Kidney tubule cell (primary cell): ENCODE measurements at regions not wholly inside any gene's neighbourhood (a gene's known extent, or its start where the extent isn't known, plus 50 kb on each side); places are given as distances from the start of the nearest gene placed in this dataset.
A peak's percentile ranks its signal among the peaks of the same experiment; 100 is the strongest.

ENCODE experiments used
- DNase-seq: peaks from one replicate; pipeline ENCODE4 v3.0.0-alpha.2; 2018; ENCODE audit warnings: low spot score

DNA sequence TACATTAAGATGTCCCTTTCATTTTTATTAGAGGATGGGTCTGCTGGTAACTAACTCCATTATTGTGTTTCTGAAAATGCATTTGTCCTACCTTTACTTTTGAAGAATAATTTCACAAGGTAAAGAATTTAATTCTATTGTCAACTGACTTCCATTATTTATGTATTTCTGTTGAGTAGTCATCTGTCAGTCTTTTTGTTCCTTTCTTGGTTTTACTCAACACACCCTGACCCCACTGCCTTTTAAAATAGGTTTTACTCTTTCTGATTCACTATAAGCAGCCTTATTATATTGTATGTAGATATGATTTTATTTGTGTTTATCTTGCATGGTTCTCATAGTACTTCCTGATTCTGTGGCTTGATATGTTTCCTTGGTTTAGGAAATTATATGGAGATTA is 237.5 kb downstream of the TGFB2 start:
- no peak for DNase-seq

DNA sequence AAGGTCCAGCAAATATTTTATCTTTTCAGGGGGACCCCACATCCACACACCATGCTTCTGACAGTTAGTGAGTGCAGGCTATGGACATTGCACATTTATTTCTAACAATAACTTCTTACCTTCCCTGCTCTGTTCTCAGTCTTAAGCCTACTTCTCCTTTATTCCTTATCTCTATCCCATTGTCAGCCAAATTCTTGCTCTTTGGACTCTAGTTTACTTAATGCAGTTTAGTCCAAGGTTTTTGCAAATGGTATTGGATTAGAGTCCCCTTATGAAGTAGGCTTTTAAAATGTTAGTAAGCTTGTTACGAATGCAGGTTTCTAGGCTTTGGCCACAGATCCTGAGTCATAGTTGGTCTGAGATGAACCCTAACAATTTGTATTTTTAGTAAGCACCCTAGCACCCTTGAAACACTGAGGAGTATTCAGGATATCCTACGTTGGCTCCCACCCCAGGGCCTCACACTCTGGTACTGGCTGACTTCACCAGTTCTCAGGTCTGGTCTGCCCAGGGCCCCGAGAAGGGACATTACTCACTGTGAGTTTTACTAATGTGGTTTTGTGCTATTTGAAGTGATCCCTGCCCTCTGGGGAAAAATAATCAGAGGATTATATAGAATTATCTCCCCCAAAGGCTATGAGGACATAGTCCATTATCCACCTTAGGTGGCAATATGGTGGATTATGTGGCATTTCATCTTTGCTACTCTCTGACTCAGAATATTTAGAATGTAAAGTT is 239.5 kb downstream of the TGFB2 start:
- DNase-seq = peak; percentile 60

GRCh38 chr1:218585511-218586184 is 240.5 kb downstream of the TGFB2 start:
- peak; percentile 49 for DNase-seq

- no peak for DNase-seq
Observed at GRCh38 chr1:218587900-218588299, 242.8 kb downstream of the TGFB2 start.

DNA sequence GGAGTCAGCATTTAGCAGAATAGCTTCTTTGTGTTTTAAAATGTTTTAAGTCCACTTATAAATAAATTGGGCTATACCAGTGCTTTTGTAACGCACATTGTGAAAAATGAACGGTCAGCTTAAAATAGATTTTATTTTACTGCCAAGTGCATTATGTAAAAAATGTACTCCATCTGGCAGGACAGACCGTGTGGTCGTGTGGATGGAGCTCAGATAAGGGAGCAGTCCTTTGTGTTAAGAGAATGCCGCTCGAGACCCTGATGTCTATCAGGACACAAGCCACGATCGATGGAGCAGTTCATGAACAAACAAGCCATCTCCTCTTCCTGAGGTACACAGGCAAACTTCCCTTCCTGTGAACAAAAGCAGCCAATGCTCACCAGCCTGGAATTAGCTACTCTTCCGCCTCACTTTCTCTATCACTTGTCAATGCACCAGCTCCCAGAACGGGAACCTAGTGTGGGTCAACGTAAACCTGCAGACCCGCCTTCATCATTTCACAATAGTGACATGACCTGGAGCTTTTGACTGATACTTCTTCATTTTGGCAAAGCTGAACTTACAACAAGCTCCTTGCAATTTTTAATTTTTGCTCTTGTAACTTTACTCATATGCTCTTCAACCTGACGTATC is 243.5 kb downstream of the TGFB2 start:
- DNase-seq = no peak

DNA sequence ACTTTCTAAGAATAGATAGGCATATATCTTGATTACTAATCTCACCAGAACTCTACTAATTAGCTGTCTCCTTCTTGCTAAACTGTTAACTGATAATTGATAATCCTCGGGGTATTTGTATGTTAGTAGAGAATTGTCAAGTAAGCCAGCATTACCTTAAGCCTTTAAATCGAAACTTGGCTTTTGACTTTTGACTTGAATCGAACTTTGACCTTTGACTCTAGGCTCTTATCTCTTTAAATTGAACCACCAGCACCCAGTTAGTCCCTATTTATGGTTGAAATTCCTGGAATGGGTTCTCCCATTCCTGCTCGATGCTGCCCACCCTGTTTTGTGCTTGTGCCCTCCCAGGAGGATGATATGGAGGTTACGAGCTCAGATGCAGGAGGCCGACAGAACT is 244.4 kb downstream of the TGFB2 start:
- no peak for DNase-seq

- DNase-seq = peak; percentile 24
Observed at GRCh38 chr1:218591966-218592365, 246.8 kb downstream of the TGFB2 start.

GRCh38 chr1:218592688-218593087 is 247.6 kb downstream of the TGFB2 start:
- DNase-seq = peak; percentile 35

GRCh38 chr1:218600968-218601367 is 255.8 kb downstream of the TGFB2 start:
- no peak for DNase-seq

DNA sequence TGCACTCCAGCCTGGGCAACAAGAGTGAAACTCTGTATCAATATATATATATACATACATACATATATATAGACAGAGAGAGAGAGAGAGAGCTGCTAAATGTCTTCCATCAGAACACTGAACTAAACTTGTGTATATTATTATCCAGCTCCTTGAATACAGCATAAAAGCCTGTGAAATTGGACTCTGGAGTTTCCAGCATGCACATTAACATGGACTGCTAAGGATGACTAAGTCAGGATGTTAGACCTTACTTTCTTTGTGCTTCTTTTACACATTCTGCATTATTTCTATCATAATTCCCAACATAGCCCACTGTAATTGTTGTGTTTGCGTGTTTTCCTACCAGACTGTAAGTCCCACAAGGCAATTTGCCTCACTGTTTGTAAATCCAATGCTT is 259.1 kb downstream of the TGFB2 start:
- no peak for DNase-seq

GRCh38 chr1:218611916-218612585 is 266.9 kb downstream of the TGFB2 start:
- peak; percentile 52 for DNase-seq

- DNase-seq = no peak
Observed at GRCh38 chr1:218613105-218613504, 268.0 kb downstream of the TGFB2 start.

GRCh38 chr1:218614031-218614430 is 268.9 kb downstream of the TGFB2 start:
- no peak for DNase-seq

GRCh38 chr1:218616681-218617080 is 271.5 kb downstream of the TGFB2 start:
- no peak for DNase-seq

DNA sequence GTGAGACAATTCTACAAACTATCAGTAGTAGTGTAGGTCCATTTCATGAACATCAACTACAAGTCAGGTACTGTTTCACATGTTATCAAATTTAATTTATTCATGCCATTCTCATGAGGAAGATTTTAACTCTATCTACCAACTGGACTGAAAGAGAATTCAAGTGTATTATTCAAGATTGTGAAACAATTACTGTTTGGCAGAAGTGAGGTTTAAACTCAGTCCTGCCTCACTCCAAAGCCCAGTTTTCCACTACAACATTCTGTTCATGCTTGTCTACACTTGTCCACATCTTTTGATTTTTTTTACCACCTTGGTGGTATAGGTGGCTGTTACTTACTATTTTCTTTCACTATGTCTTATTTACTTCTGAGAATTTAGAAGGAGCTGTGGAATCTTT is 272.9 kb downstream of the TGFB2 start:
- no peak for DNase-seq

- DNase-seq = no peak
Observed at GRCh38 chr1:218620956-218621355, 275.8 kb downstream of the TGFB2 start.

DNA sequence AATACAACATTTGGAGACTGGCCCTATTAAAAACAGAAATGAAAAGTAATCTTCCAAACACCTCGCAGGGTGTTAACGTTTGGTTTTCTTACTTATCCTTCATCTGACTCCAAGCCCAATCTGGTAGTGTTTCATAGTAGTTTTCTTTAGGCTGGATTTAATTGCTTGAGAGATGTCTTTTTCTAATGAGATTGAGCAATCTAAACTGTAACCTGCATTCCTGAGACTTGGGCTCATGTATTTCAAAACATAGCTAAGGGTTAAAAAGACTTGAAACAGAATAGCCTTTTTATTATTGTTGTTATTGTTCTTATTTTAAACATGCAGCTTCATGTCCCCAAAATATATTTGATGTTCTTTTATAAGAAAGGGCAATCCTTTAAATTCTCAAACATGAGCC is 278.9 kb downstream of the TGFB2 start:
- DNase-seq = no peak

- no peak for DNase-seq
Observed at GRCh38 chr1:218625393-218625792, 280.3 kb downstream of the TGFB2 start.

DNA sequence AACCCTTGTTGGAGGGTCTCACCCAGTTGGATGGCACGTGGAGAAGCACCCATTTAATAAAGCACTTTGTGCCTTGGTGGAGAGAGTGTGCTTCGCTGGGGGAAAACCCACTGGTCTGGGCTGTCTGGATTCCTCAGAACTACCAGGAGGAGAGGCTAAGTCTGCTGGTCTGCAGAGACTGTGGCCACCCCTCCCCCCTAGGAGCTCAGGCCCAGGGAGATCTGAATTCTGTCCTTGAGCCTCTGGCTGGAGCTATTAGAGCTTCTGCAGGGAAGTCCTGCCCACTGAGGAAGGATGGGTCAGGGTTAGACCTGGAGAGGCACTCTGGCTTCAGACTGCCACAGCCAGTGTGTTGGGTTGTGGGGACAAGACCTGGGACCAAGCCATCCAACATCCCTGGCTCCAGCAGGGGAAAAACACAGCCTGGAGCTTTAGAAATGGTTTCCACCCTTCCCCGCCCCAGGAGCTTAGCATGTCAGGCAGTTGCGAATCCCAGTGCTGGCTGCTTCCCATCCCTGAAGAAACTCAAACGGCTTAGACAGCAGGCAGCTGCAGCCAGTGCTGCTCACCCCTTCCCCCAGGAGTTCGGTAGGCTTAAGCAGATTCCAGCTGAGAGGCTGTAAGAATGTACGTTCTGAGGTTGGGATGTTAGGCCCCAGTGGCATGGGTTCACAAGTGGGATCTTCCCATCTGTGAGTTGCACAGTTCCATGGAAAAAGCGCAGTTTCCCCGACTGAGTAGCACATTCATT is 288.3 kb downstream of the TGFB2 start:
- DNase-seq = no peak

- no peak for DNase-seq
Observed at GRCh38 chr1:218634212-218634611, 289.1 kb downstream of the TGFB2 start.

DNA sequence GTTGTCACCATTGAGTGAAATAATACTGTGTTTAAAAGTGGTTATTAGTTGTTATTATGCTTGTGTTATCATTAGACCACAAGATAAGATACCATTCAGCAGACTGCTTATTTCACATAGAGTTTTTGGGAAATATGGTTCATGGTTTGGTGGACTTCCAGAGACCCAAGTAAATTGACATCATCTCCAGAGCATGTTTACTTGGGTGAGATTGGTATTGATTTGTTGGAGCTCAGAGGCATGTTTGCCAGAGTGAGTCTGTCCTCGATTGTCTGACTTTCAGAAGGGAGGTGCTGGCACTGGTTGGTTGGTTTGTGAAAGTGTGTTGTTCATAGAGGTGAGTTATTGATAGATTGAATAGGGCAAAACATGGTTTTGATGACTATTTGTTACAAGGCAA is 291.4 kb downstream of the TGFB2 start:
- DNase-seq = no peak

GRCh38 chr1:218640173-218640572 is 295.0 kb downstream of the TGFB2 start:
- no peak for DNase-seq
